ENCODE measurements at regions not wholly inside any gene's neighbourhood (a gene's known extent, or its start where the extent isn't known, plus 50 kb on each side); places are given as distances from the start of the nearest gene placed in this dataset.
"Not testable (repeated sequence)": the region's sequence is repeated elsewhere in the genome, so short reads cannot be mapped to it uniquely, and the experiment has no call there.

- Histone ChIP-seq H3K4me3 (no peak overlapping the region), H3K4me1 (replicated peaks) (no peaks in the 10 kb centered on the region), H3K27ac (no peak overlapping the region), H3K36me3 (no peaks in the 10 kb centered on the region), H3K9me3 (replicated peaks) (no peaks in the 10 kb centered on the region), H3K27me3 (replicated peaks) (no peaks in the 10 kb centered on the region)
- DNase-seq (ENCODE audit: low read depth in 1 of 2, low spot score in 2 of 2) = no peak
Observed at GRCh38 chr13:71218960-71219359, 648.0 kb downstream of the DACH1 start.

- Histone ChIP-seq H3K4me3 (no peak overlapping the region), H3K9me3 (replicated peaks) (no peaks in the 10 kb centered on the region), H3K4me1 (replicated peaks) (no peaks in the 10 kb centered on the region), H3K36me3 (no peaks in the 10 kb centered on the region), H3K27me3 (replicated peaks) (no peaks in the 10 kb centered on the region), H3K27ac (no peak overlapping the region)
- DNase-seq (ENCODE audit: low read depth in 1 of 2, low spot score in 2 of 2) = no peak
Observed at GRCh38 chr13:71217827-71218226, 649.2 kb downstream of the DACH1 start.

- no peaks in the 10 kb centered on the region for H3K9me3 ChIP-seq (replicated peaks)
- no peak overlapping the region for H3K4me3 ChIP-seq
- no peaks in the 10 kb centered on the region for H3K36me3 ChIP-seq
- no peaks in the 10 kb centered on the region for H3K4me1 ChIP-seq (replicated peaks)
- no peak for DNase-seq (ENCODE audit: low read depth in 1 of 2, low spot score in 2 of 2)
- H3K27ac ChIP-seq = no peak overlapping the region
- H3K27me3 ChIP-seq (replicated peaks) = no peaks in the 10 kb centered on the region
Observed at GRCh38 chr13:71214821-71215220, 652.2 kb downstream of the DACH1 start.

- H3K9me3 ChIP-seq (replicated peaks) = no peaks in the 10 kb centered on the region
- no peaks in the 10 kb centered on the region for H3K36me3 ChIP-seq
- H3K4me1 ChIP-seq (replicated peaks) = no peaks in the 10 kb centered on the region
- no peak overlapping the region for H3K4me3 ChIP-seq
- no peaks in the 10 kb centered on the region for H3K27me3 ChIP-seq (replicated peaks)
- DNase-seq (ENCODE audit: low read depth in 1 of 2, low spot score in 2 of 2) = no peak
- no peak overlapping the region for H3K27ac ChIP-seq
Observed at GRCh38 chr13:71214357-71214756, 652.6 kb downstream of the DACH1 start.

GRCh38 chr13:71213252-71213821, 653.7 kb downstream of the DACH1 start:
- H3K4me1 ChIP-seq (replicated peaks) = no peaks in the 10 kb centered on the region
- H3K4me3 ChIP-seq = no peak overlapping the region
- no peak for DNase-seq (ENCODE audit: low read depth in 1 of 2, low spot score in 2 of 2)
- no peaks in the 10 kb centered on the region for H3K9me3 ChIP-seq (replicated peaks)
- H3K27me3 ChIP-seq (replicated peaks) = no peaks in the 10 kb centered on the region
- H3K27ac ChIP-seq = no peak overlapping the region
- H3K36me3 ChIP-seq = no peaks in the 10 kb centered on the region

GRCh38 chr13:71210861-71211260, 656.1 kb downstream of the DACH1 start:
- no peaks in the 10 kb centered on the region for H3K9me3 ChIP-seq (replicated peaks)
- H3K4me1 ChIP-seq (replicated peaks) = no peaks in the 10 kb centered on the region
- H3K27me3 ChIP-seq (replicated peaks) = no peaks in the 10 kb centered on the region
- no peak overlapping the region for H3K4me3 ChIP-seq
- DNase-seq (ENCODE audit: low read depth in 1 of 2, low spot score in 2 of 2) = no peak
- H3K36me3 ChIP-seq = no peaks in the 10 kb centered on the region
- no peak overlapping the region for H3K27ac ChIP-seq

GRCh38 chr13:71209217-71209616, 657.8 kb downstream of the DACH1 start:
- Histone ChIP-seq H3K4me1 (replicated peaks) (no peaks in the 10 kb centered on the region), H3K9me3 (replicated peaks) (no peaks in the 10 kb centered on the region), H3K4me3 (no peak overlapping the region), H3K36me3 (no peaks in the 10 kb centered on the region), H3K27me3 (replicated peaks) (no peaks in the 10 kb centered on the region), H3K27ac (no peak overlapping the region)
- no peak for DNase-seq (ENCODE audit: low read depth in 1 of 2, low spot score in 2 of 2)

GRCh38 chr13:71184583-71184982, 682.4 kb downstream of the DACH1 start:
- not testable (repeated sequence) for H3K36me3 ChIP-seq; H3K27me3 ChIP-seq (replicated peaks); H3K27ac ChIP-seq; H3K4me3 ChIP-seq; H3K9me3 ChIP-seq (replicated peaks); H3K4me1 ChIP-seq (replicated peaks); DNase-seq (ENCODE audit: low read depth in 1 of 2, low spot score in 2 of 2)

GRCh38 chr13:71183352-71183751, 683.7 kb downstream of the DACH1 start:
- not testable (repeated sequence) for H3K27me3 ChIP-seq (replicated peaks); H3K4me1 ChIP-seq (replicated peaks); H3K4me3 ChIP-seq; DNase-seq (ENCODE audit: low read depth in 1 of 2, low spot score in 2 of 2); H3K27ac ChIP-seq; H3K36me3 ChIP-seq; H3K9me3 ChIP-seq (replicated peaks)

GRCh38 chr13:71171740-71172139, 695.3 kb downstream of the DACH1 start:
- no peaks in the 10 kb centered on the region for H3K27me3 ChIP-seq (replicated peaks)
- no peaks in the 10 kb centered on the region for H3K36me3 ChIP-seq
- H3K4me3 ChIP-seq = no peak overlapping the region
- no peaks in the 10 kb centered on the region for H3K4me1 ChIP-seq (replicated peaks)
- H3K9me3 ChIP-seq (replicated peaks) = no peaks in the 10 kb centered on the region
- H3K27ac ChIP-seq = no peak overlapping the region
- no peak for DNase-seq (ENCODE audit: low read depth in 1 of 2, low spot score in 2 of 2)

GRCh38 chr13:71169180-71169579, 697.8 kb downstream of the DACH1 start:
- H3K4me3 ChIP-seq = no peak overlapping the region
- no peaks in the 10 kb centered on the region for H3K36me3 ChIP-seq
- DNase-seq (ENCODE audit: low read depth in 1 of 2, low spot score in 2 of 2) = no peak
- no peaks in the 10 kb centered on the region for H3K9me3 ChIP-seq (replicated peaks)
- H3K27me3 ChIP-seq (replicated peaks) = no peaks in the 10 kb centered on the region
- H3K4me1 ChIP-seq (replicated peaks) = no peaks in the 10 kb centered on the region
- no peak overlapping the region for H3K27ac ChIP-seq

GRCh38 chr13:71156550-71156949, 710.5 kb downstream of the DACH1 start:
- Histone ChIP-seq H3K27ac (no peak overlapping the region), H3K4me1 (replicated peaks) (no peaks in the 10 kb centered on the region), H3K4me3 (no peak overlapping the region), H3K36me3 (no peaks in the 10 kb centered on the region), H3K27me3 (replicated peaks) (no peaks in the 10 kb centered on the region), H3K9me3 (replicated peaks) (no peaks in the 10 kb centered on the region)
- DNase-seq (ENCODE audit: low read depth in 1 of 2, low spot score in 2 of 2) = no peak

GRCh38 chr13:71149498-71150363, 717.3 kb downstream of the DACH1 start:
- no peaks in the 10 kb centered on the region for H3K4me1 ChIP-seq (replicated peaks)
- H3K27me3 ChIP-seq (replicated peaks) = no peaks in the 10 kb centered on the region
- H3K27ac ChIP-seq = no peak overlapping the region
- H3K36me3 ChIP-seq = no peaks in the 10 kb centered on the region
- no peak for DNase-seq (ENCODE audit: low read depth in 1 of 2, low spot score in 2 of 2)
- H3K9me3 ChIP-seq (replicated peaks) = no peaks in the 10 kb centered on the region
- no peak overlapping the region for H3K4me3 ChIP-seq

- no peaks in the 10 kb centered on the region for H3K4me1 ChIP-seq (replicated peaks)
- H3K27ac ChIP-seq = no peak overlapping the region
- DNase-seq (ENCODE audit: low read depth in 1 of 2, low spot score in 2 of 2) = no peak
- no peak overlapping the region for H3K4me3 ChIP-seq
- no peaks in the 10 kb centered on the region for H3K27me3 ChIP-seq (replicated peaks)
- H3K36me3 ChIP-seq = no peaks in the 10 kb centered on the region
- no peaks in the 10 kb centered on the region for H3K9me3 ChIP-seq (replicated peaks)
Observed at GRCh38 chr13:71149046-71149445, 718.0 kb downstream of the DACH1 start.
